ENCODE measurements at regions not wholly inside any gene's neighbourhood (a gene's known extent, or its start where the extent isn't known, plus 50 kb on each side); places are given as distances from the start of the nearest gene placed in this dataset.

GRCh38 chr14:56460469-56460868 is 119.1 kb upstream of the TMEM260 start:
- TF ChIP-seq, protein P1, sequence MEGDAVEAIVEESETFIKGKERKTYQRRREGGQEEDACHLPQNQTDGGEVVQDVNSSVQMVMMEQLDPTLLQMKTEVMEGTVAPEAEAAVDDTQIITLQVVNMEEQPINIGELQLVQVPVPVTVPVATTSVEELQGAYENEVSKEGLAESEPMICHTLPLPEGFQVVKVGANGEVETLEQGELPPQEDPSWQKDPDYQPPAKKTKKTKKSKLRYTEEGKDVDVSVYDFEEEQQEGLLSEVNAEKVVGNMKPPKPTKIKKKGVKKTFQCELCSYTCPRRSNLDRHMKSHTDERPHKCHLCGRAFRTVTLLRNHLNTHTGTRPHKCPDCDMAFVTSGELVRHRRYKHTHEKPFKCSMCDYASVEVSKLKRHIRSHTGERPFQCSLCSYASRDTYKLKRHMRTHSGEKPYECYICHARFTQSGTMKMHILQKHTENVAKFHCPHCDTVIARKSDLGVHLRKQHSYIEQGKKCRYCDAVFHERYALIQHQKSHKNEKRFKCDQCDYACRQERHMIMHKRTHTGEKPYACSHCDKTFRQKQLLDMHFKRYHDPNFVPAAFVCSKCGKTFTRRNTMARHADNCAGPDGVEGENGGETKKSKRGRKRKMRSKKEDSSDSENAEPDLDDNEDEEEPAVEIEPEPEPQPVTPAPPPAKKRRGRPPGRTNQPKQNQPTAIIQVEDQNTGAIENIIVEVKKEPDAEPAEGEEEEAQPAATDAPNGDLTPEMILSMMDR (IDR thresholded peaks at IDR 0.05) = no peak
- TF ChIP-seq POLR2A (IDR thresholded peaks at IDR 0.05) = no peak

All from testis (tissue), 2 donors.